IPS-NIHi7 (cell line): ENCODE measurements at regions not wholly inside any gene's neighbourhood (a gene's known extent, or its start where the extent isn't known, plus 50 kb on each side); places are given as distances from the start of the nearest gene placed in this dataset.

ENCODE experiments used
- DNase-seq: peaks from one replicate; pipeline ENCODE4 v3.0.0; 2012; ENCODE audit warnings: mixed read lengths; ENCODE audit errors: extremely low spot score

DNA sequence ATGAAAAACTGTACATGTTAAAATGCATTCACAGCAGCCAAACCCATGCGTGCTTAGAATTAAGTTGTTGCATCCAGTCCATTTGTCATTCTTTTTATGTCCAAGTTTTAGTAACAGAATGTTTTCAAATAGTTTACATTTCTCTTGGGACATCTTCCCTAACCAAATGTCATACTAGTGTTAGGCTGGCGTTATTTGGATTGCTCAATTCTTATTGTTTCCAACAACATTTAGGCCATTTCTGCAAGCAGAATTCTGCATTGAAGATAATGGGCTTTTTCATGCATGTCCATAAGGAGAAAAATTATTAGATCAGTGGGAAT is 203.0 kb downstream of the HIBADH start:
- DNase-seq = no peak

- no peak for DNase-seq
Measured at GRCh38 chr7:27462575-27463270, 200.0 kb downstream of the HIBADH start.

DNA sequence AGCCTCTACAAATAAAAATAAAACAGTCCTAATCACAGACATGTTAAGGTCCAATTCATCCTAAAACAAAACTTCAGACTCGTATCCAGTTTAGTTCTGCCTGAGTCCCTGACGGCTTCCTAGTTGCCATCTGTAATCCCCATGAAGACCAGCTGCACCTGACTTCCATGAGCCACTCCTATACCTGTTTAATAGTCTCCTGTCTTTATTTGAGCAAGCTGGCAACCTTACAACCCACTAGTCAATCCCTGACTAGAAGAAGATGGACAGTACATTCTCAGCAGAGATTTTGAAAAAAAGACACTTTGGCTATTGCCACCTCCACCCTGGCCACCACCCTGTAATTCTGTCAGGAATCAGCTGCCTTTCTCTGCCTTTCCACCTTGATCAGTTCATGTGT is 197.7 kb downstream of the HIBADH start:
- no peak for DNase-seq

GRCh38 chr7:27466703-27467102 is 196.0 kb downstream of the HIBADH start:
- no peak for DNase-seq

- no peak for DNase-seq
Measured at GRCh38 chr7:27472043-27472442, 190.6 kb downstream of the HIBADH start.
